ENCODE measurements at regions not wholly inside any gene's neighbourhood (a gene's known extent, or its start where the extent isn't known, plus 50 kb on each side); places are given as distances from the start of the nearest gene placed in this dataset.

DNA sequence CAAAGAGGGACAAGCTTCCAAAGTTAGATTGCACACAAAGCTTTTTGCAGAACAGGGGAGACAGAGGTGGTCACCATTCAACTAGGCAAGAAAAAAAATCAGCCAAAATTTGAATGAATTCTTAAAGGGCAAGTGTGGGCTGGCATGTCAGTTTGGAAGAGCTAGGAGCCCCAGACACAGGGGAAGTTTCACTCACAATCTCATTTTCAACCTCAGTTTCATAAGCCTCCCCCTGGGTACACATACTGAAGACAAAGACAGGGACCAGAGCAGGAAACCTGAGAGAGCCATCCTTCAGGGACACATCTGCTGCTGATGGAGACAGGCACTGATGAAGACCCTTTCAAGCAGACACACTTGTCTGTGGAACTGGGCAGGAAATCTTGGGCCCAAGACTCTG, 106.3 kb upstream of the PSMD7 start:
- in situ Hi-C loops (cut with HindIII; ENCODE audit: low pct_ligation_motif_present, low sequenced_read_pairs) = no loop called here
- no peaks in the 10 kb centered on the region for H3K36me3 ChIP-seq (replicated peaks)
- no peak for DNase-seq
- TF ChIP-seq, protein P1, sequence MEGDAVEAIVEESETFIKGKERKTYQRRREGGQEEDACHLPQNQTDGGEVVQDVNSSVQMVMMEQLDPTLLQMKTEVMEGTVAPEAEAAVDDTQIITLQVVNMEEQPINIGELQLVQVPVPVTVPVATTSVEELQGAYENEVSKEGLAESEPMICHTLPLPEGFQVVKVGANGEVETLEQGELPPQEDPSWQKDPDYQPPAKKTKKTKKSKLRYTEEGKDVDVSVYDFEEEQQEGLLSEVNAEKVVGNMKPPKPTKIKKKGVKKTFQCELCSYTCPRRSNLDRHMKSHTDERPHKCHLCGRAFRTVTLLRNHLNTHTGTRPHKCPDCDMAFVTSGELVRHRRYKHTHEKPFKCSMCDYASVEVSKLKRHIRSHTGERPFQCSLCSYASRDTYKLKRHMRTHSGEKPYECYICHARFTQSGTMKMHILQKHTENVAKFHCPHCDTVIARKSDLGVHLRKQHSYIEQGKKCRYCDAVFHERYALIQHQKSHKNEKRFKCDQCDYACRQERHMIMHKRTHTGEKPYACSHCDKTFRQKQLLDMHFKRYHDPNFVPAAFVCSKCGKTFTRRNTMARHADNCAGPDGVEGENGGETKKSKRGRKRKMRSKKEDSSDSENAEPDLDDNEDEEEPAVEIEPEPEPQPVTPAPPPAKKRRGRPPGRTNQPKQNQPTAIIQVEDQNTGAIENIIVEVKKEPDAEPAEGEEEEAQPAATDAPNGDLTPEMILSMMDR (IDR thresholded peaks at IDR 0.05; ENCODE audit: low read depth, low read length, missing control alignments) = no peak
- no peaks in the 10 kb centered on the region for H3K27me3 ChIP-seq (replicated peaks)
- H3K4me3 ChIP-seq (ENCODE audit: low read depth, low read length) = no peak overlapping the region
- H3K27ac ChIP-seq = no peak overlapping the region

DNA sequence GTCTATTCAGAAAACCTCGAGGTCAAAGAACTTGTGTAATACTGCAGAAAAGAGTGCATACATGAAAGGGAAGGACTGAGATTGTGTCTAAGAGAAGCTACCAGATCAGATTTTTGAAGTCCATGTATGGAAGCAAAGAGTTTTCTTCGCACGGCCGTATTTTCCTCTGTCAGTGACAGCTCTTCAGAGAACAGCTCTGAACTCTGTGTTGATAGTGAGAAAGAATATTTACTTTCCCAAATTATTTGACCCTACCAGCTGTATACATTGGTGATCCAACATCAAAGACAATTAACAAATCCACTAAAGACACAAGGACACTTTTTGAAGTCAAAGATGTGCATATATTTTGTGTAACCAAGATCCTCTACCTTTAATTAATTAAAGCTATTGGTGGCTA, 107.8 kb upstream of the PSMD7 start:
- TF ChIP-seq, protein P1 (IDR thresholded peaks at IDR 0.05; ENCODE audit: low read depth, low read length, missing control alignments) = no peak
- in situ Hi-C loops (cut with HindIII; ENCODE audit: low pct_ligation_motif_present, low sequenced_read_pairs) = no loop called here
- no peaks in the 10 kb centered on the region for H3K36me3 ChIP-seq (replicated peaks)
- DNase-seq = no peak
- H3K27ac ChIP-seq = no peak overlapping the region
- H3K27me3 ChIP-seq (replicated peaks) = no peaks in the 10 kb centered on the region
- H3K4me3 ChIP-seq (ENCODE audit: low read depth, low read length) = no peak overlapping the region

DNA sequence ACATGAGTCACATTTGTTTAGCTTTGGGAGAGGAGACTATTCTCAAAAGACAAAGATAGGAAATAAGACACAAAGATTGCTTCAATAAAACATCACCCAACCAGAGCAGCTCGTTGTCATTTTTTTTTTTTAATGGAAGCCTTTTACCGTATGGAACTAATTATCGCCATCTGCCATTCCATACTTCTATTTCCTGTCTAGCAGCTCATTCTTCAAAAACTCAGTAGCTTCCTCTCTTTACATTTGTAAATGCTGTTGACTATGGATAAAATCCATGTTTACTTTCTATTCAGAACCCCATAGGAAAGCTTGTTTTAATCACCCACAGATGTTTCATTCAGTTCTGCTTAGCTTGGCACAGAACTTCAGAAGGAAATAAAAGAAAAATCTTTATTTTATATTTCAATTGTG, 110.0 kb upstream of the PSMD7 start:
- no peak overlapping the region for H3K4me3 ChIP-seq (ENCODE audit: low read depth, low read length)
- DNase-seq = no peak
- H3K27me3 ChIP-seq (replicated peaks) = no peaks in the 10 kb centered on the region
- in situ Hi-C loops (cut with HindIII; ENCODE audit: low pct_ligation_motif_present, low sequenced_read_pairs) = no loop called here
- TF ChIP-seq, protein P1 (IDR thresholded peaks at IDR 0.05; ENCODE audit: low read depth, low read length, missing control alignments) = no peak
- H3K36me3 ChIP-seq (replicated peaks) = no peaks in the 10 kb centered on the region
- no peak overlapping the region for H3K27ac ChIP-seq

DNA sequence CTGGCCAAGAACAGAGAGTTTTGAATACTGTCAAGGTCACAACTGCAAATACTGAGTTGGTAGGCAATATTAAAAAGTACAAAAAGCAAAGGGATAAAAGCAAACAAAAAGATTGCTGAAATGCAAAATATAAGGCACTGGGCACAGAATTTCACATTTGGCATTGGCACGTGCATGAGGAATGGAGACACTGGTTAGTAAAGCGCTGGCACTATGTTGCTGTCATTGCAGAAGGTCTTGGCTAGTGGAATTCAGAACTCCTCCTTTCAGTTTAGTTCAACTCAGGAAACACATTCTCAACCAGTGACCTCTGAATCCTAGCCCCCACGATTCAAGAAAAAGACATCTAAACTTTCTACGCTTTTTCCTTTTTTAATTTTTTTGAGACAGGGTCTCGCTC, 111.8 kb upstream of the PSMD7 start:
- Histone ChIP-seq H3K4me3 (ENCODE audit: low read depth, low read length) (no peak overlapping the region), H3K27ac (no peak overlapping the region), H3K27me3 (replicated peaks) (no peaks in the 10 kb centered on the region), H3K36me3 (replicated peaks) (no peaks in the 10 kb centered on the region)
- TF ChIP-seq, protein P1 (IDR thresholded peaks at IDR 0.05; ENCODE audit: low read depth, low read length, missing control alignments) = no peak
- DNase-seq = no peak
- in situ Hi-C loops (cut with HindIII; ENCODE audit: low pct_ligation_motif_present, low sequenced_read_pairs) = no loop called here

DNA sequence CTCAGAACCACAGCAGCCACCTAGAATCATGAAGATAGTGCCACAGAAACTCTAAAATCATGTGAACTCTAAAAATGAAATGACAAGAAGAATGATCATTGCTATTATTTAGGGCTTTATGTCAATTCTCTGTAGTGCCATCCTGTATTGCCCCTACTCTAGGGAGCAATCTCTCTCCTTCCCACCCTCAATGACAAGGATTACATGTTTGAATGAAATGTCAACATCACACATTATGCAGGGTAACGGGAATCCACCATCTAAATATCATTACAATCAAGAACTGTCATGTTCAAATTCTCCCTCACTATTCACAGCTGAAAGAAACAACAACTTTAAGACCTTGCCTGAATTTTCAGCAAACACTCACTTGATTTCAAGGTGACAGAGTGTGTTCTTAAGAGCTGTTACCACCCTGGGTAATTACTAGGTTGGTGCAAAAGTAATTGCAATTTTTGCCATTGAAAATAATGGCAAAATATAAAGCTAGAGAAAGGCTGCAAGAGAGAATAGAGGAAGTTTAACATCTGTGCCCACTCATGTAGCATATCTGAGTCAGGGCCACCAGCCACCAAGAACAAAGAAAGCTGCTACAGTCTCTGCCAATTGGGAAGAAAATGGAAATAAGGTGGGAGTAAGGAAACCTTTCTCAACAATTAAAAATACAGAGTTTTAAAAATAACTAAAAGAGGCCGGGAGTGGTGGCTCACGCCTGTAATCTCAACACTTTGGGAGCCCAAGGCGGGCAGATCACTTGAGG, 112.8 kb upstream of the PSMD7 start:
- DNase-seq = no peak
- Histone ChIP-seq H3K27me3 (replicated peaks) (no peaks in the 10 kb centered on the region), H3K27ac (no peak overlapping the region), H3K36me3 (replicated peaks) (no peaks in the 10 kb centered on the region), H3K4me3 (ENCODE audit: low read depth, low read length) (no peak overlapping the region)
- TF ChIP-seq, protein P1 (IDR thresholded peaks at IDR 0.05; ENCODE audit: low read depth, low read length, missing control alignments) = no peak
- in situ Hi-C loops (cut with HindIII; ENCODE audit: low pct_ligation_motif_present, low sequenced_read_pairs) = no loop called here
